Psoas muscle (tissue), 7 donors: ENCODE measurements at regions not wholly inside any gene's neighbourhood (a gene's known extent, or its start where the extent isn't known, plus 50 kb on each side); places are given as distances from the start of the nearest gene placed in this dataset.

Source experiments
- ATAC-seq, 4 donors: fragments of 200-7000 bp; cut with Tn5 transposase; one replicate each; pipeline ENCODE4 v1.9.1; 2020; ENCODE audit warnings: moderate library complexity in 3 of 4, mild to moderate bottlenecking in 2 of 4
- DNase-seq, 2 donors: peaks; one replicate each; pipeline ENCODE4 v3.0.0-alpha.2; 2020
- H3K27ac ChIP-seq: fragments of 200-600 bp; one replicate; pipeline ENCODE4 v1.8.0; 2022
- H3K27me3 ChIP-seq, 3 donors: fragments of 200-600 bp in 1 of 3; one replicate each; pipeline versions ENCODE4 v1.6.1 to v1.8.0; 2013 to 2022; ENCODE audit warnings: low read length in 2 of 3, mild to moderate bottlenecking in 2 of 3, moderate library complexity in 1 of 3; ENCODE audit not compliant: insufficient read depth in 3 of 3
- H3K36me3 ChIP-seq, 2 donors: fragments of 200-600 bp in 1 of 2; one replicate each; pipeline versions ENCODE4 v1.6.1 to v1.8.0; 2013 to 2022; ENCODE audit warnings: low read depth in 1 of 2, mild to moderate bottlenecking in 1 of 2, moderate library complexity in 1 of 2; ENCODE audit not compliant: insufficient read depth in 1 of 2
- H3K4me1 ChIP-seq: fragments of 200-600 bp; one replicate; pipeline ENCODE4 v1.8.0; 2022
- H3K4me3 ChIP-seq: fragments of 200-600 bp; one replicate; pipeline ENCODE4 v1.8.0; 2022; ENCODE audit warnings: mild to moderate bottlenecking
- H3K9me3 ChIP-seq: fragments of 200-600 bp; one replicate; pipeline ENCODE4 v1.8.0; 2022
- CTCF ChIP-seq: fragments of 200-600 bp; IDR thresholded peaks from one replicate; pipeline ENCODE4 v1.8.0; 2022; ENCODE audit warnings: antibody characterized with exemption
- WGBS, 3 donors: extraction: QIAGEN DNeasy Blood & Tissue Kit; methylation state at CpG; one replicate each; pipeline versions ENCODE4 v1.1.6 to v1.1.7; 2013; 5-methylcytosine and 5-hydroxymethylcytosine counted together
- intact Hi-C, 2 donors: fragments of 100-400 bp; cut with DNase I; formaldehyde crosslinking; loops; one replicate each; pipeline versions ENCODE4 v1.11.0 to v1.14.2; 2022
- donor health status: healthy with polysubstance abuse.
- donor health status: DM: no; HTN: no; CAD: no; lungs with moderate emphysema.
- donor health status: Bipolar disorder and iron deficiency.
- donor health status: healthy.
- donor health status: DM: yes; HTN: yes; CAD: no.
- donor health status: DM: no; HTN: no; CAD: no.
- donor health status: DM: yes; HTN: yes; CAD: no.

- ATAC-seq: no peak
- H3K9me3 ChIP-seq: no peaks in the 10 kb centered on the region
- DNase-seq: no peak
- H3K36me3 ChIP-seq: no peaks in the 10 kb centered on the region
- no peak overlapping the region for H3K27ac ChIP-seq
- intact Hi-C loops: no loop called here
- no peaks in the 10 kb centered on the region for H3K4me1 ChIP-seq
- no peaks in the 10 kb centered on the region for H3K27me3 ChIP-seq
- no peak overlapping the region for H3K4me3 ChIP-seq
- TF ChIP-seq CTCF: no peak
- 84 to 90% (median 86%) methylated on average over 3 of the region's 3 CpGs for WGBS, 3 donors
These were observed 584.1 kb downstream of the INSC start for GRCh38 chr11:15698855-15699254.

- ATAC-seq (no peak), DNase-seq (no peak)
- H3K4me3 ChIP-seq: no peak overlapping the region
- TF ChIP-seq CTCF: no peak
- no peaks in the 10 kb centered on the region for H3K27me3 ChIP-seq
- no peaks in the 10 kb centered on the region for H3K9me3 ChIP-seq
- no peaks in the 10 kb centered on the region for H3K4me1 ChIP-seq
- H3K36me3 ChIP-seq: no peaks in the 10 kb centered on the region
- WGBS, 3 donors: 83 to 92% (median 87%) methylated on average over 3 of the region's 3 CpGs
- no peak overlapping the region for H3K27ac ChIP-seq
- intact Hi-C loops: no loop called here
These were observed 585.3 kb downstream of the INSC start for GRCh38 chr11:15699978-15700377.

GRCh38 chr11:15700456-15700855 lies 585.7 kb downstream of the INSC start:
- DNase-seq (no peak), ATAC-seq (no peak)
- H3K4me3 ChIP-seq: no peak overlapping the region
- H3K4me1 ChIP-seq: no peaks in the 10 kb centered on the region
- WGBS, 3 donors: 87 to 96% (median 87%) methylated on average over 3 of the region's 3 CpGs
- H3K27me3 ChIP-seq: no peaks in the 10 kb centered on the region
- intact Hi-C loops: no loop called here
- TF ChIP-seq CTCF: no peak
- no peaks in the 10 kb centered on the region for H3K9me3 ChIP-seq
- no peaks in the 10 kb centered on the region for H3K36me3 ChIP-seq
- no peak overlapping the region for H3K27ac ChIP-seq

GRCh38 chr11:15704064-15704463 lies 589.3 kb downstream of the INSC start:
- no peak for DNase-seq
- Histone ChIP-seq H3K4me3 (no peak overlapping the region), H3K4me1 (peaks cover 14% of the 10 kb centered on the region), H3K27me3 (no peaks in the 10 kb centered on the region), H3K36me3 (no peaks in the 10 kb centered on the region), H3K27ac (no peak overlapping the region), H3K9me3 (no peaks in the 10 kb centered on the region)
- intact Hi-C loops: loop anchor here in 1 of 2 donors (2.0 kb wide), 1 partner anchor 17 kb away; no protein-coding TSS in a partner anchor
- TF ChIP-seq CTCF: no peak
- WGBS, 3 donors: 97 to 100% (median 100%) methylated on average over 1 of the region's 1 CpG
- ATAC-seq: no peak

GRCh38 chr11:15704556-15704955 lies 589.8 kb downstream of the INSC start:
- DNase-seq (no peak), ATAC-seq (no peak)
- Histone ChIP-seq H3K27ac (no peak overlapping the region), H3K9me3 (no peaks in the 10 kb centered on the region), H3K4me3 (no peak overlapping the region), H3K27me3 (no peaks in the 10 kb centered on the region), H3K36me3 (no peaks in the 10 kb centered on the region), H3K4me1 (peaks cover 14% of the 10 kb centered on the region)
- intact Hi-C loops: loop anchor here in 1 of 2 donors (2.0 kb wide), 1 partner anchor 16 kb away; no protein-coding TSS in a partner anchor
- no peak for TF ChIP-seq CTCF
